Central memory CD4-positive, alpha-beta T cell (primary cell): ENCODE measurements at regions not wholly inside any gene's neighbourhood (a gene's known extent, or its start where the extent isn't known, plus 50 kb on each side); places are given as distances from the start of the nearest gene placed in this dataset.
A peak's percentile ranks its signal among the peaks of the same experiment; 100 is the strongest.
"Not testable (repeated sequence)": the region's sequence is repeated elsewhere in the genome, so short reads cannot be mapped to it uniquely, and the experiment has no call there.

Source experiments
- DNase-seq: peaks from one replicate; pipeline ENCODE4 v3.0.0; 2022

GRCh38 chr9:90128587-90129190 is 513.9 kb downstream of the DIRAS2 start:
- no peak for DNase-seq

- DNase-seq, result no peak
Observed at GRCh38 chr9:90129446-90129845, 513.2 kb downstream of the DIRAS2 start.

GRCh38 chr9:90131568-90131967 is 511.1 kb downstream of the DIRAS2 start:
- DNase-seq, result no peak

GRCh38 chr9:90132866-90133265 is 509.8 kb downstream of the DIRAS2 start:
- no peak for DNase-seq

GRCh38 chr9:90137801-90138200 is 504.8 kb downstream of the DIRAS2 start:
- DNase-seq, result no peak

GRCh38 chr9:90140131-90140818 is 502.3 kb downstream of the DIRAS2 start:
- no peak for DNase-seq

GRCh38 chr9:90141723-90142122 is 500.9 kb downstream of the DIRAS2 start:
- DNase-seq, result peak; percentile 9

GRCh38 chr9:90142580-90142979 is 500.0 kb downstream of the DIRAS2 start:
- peak; percentile 31 for DNase-seq

- no peak for DNase-seq
Observed at GRCh38 chr9:90147426-90147825, 495.2 kb downstream of the DIRAS2 start.

- DNase-seq, result no peak
Observed at GRCh38 chr9:90156318-90156717, 486.3 kb downstream of the DIRAS2 start.

- DNase-seq, result no peak
Observed at GRCh38 chr9:90162326-90162725, 480.3 kb downstream of the DIRAS2 start.

GRCh38 chr9:90162819-90163218 is 479.8 kb downstream of the DIRAS2 start:
- DNase-seq, result no peak

- DNase-seq, result no peak
Observed at GRCh38 chr9:90165281-90165680, 477.3 kb downstream of the DIRAS2 start.

GRCh38 chr9:90166374-90166773 is 476.2 kb downstream of the DIRAS2 start:
- not testable (repeated sequence) for DNase-seq

GRCh38 chr9:90167914-90168313 is 474.7 kb downstream of the DIRAS2 start:
- no peak for DNase-seq

- no peak for DNase-seq
Observed at GRCh38 chr9:90169490-90169889, 473.1 kb downstream of the DIRAS2 start.

GRCh38 chr9:90173935-90174334 is 468.7 kb downstream of the DIRAS2 start:
- not testable (repeated sequence) for DNase-seq

- not testable (repeated sequence) for DNase-seq
Observed at GRCh38 chr9:90174346-90174745, 468.3 kb downstream of the DIRAS2 start.

GRCh38 chr9:90175257-90175656 is 467.4 kb downstream of the DIRAS2 start:
- DNase-seq, result no peak

- no peak for DNase-seq
Observed at GRCh38 chr9:90175865-90176264, 466.8 kb downstream of the DIRAS2 start.

- DNase-seq, result no peak
Observed at GRCh38 chr9:90176901-90177300, 465.7 kb downstream of the DIRAS2 start.

GRCh38 chr9:90180381-90180780 is 462.2 kb downstream of the DIRAS2 start:
- no peak for DNase-seq

- DNase-seq, result no peak
Observed at GRCh38 chr9:90188656-90189055, 454.0 kb downstream of the DIRAS2 start.

GRCh38 chr9:90189306-90189705 is 453.3 kb downstream of the DIRAS2 start:
- no peak for DNase-seq

GRCh38 chr9:90192465-90192864 is 450.2 kb downstream of the DIRAS2 start:
- peak; percentile 70 for DNase-seq
